ENCODE measurements at regions not wholly inside any gene's neighbourhood (a gene's known extent, or its start where the extent isn't known, plus 50 kb on each side); places are given as distances from the start of the nearest gene placed in this dataset.

DNA sequence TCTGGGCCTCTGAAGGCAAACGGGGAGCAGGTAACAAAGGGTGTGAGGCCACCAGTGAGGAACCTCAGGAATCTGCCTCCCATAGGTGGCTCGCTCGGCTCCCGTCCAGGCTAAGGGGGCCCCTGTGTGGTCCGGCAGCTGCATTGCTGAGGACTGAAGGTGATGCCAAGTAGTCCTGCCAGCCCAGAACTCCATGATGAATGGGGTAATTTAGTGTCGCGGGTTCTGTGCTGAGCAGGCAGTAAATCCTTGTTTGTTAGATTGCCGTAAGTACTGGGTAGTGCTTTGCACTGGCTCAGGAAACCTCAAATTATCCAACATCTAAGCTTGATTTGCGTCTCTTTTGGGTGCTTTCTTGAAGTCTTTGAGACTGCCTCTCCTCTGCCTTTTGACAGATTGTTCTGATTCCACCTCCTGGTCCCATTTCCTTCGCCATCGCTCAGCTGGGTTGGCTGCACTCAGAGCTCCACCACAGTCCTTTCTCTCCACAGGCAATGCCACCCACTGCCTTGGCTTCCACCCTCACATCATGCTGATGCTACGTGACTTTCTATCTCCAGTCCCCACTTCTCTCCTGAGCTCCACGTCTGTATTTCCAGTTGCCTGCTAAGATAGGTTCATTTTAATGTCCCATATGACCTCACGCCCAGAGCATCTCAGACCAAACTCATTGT is 392.0 kb downstream of the FUT8 start:
- Histone ChIP-seq H3K27me3 (no peaks in the 10 kb centered on the region), H3K4me3 (ENCODE audit: low read depth in 1 of 2, low read length in 1 of 2) (no peak overlapping the region), H3K4me1 (ENCODE audit: control insufficient read depth in 1 of 2, insufficient read depth in 1 of 2, low read depth in 1 of 2, low read length in 1 of 2) (no peaks in the 10 kb centered on the region), H3K27ac (no peak overlapping the region), H3K9me3 (no peaks in the 10 kb centered on the region), H3K36me3 (no peaks in the 10 kb centered on the region)
- TF ChIP-seq CTCF (IDR thresholded peaks at IDR 0.05): no peak

DNA sequence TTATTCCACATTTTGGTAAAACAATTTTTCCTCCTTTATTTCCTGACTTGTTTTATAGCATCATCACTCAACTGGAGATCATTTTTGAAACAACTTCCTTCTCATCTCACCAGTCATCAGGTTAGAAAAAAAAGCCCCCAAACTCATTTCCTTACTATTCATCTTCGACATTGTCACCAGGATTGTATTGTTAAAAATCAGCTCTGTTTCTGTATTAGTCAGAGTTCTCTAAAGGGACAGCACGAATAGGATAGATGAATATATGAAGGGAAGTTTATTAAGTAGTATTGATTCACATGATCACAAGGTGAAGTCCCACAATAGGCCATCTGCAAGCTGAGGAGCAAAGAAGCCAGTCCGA is 392.6 kb downstream of the FUT8 start:
- no peaks in the 10 kb centered on the region for H3K36me3 ChIP-seq
- H3K27me3 ChIP-seq: no peaks in the 10 kb centered on the region
- H3K4me3 ChIP-seq (ENCODE audit: low read depth in 1 of 2, low read length in 1 of 2): no peak overlapping the region
- no peaks in the 10 kb centered on the region for H3K9me3 ChIP-seq
- H3K27ac ChIP-seq: no peak overlapping the region
- H3K4me1 ChIP-seq (ENCODE audit: control insufficient read depth in 1 of 2, insufficient read depth in 1 of 2, low read depth in 1 of 2, low read length in 1 of 2): no peaks in the 10 kb centered on the region
- TF ChIP-seq CTCF (IDR thresholded peaks at IDR 0.05): no peak

- Histone ChIP-seq H3K27ac (no peak overlapping the region), H3K4me1 (ENCODE audit: control insufficient read depth in 1 of 2, insufficient read depth in 1 of 2, low read depth in 1 of 2, low read length in 1 of 2) (no peaks in the 10 kb centered on the region), H3K9me3 (no peaks in the 10 kb centered on the region), H3K4me3 (ENCODE audit: low read depth in 1 of 2, low read length in 1 of 2) (no peak overlapping the region), H3K36me3 (no peaks in the 10 kb centered on the region), H3K27me3 (no peaks in the 10 kb centered on the region)
- no peak for TF ChIP-seq CTCF (IDR thresholded peaks at IDR 0.05)
These were observed 395.9 kb downstream of the FUT8 start for GRCh38 chr14:65808390-65808789.

- no peak for TF ChIP-seq CTCF (IDR thresholded peaks at IDR 0.05)
- no peaks in the 10 kb centered on the region for H3K27me3 ChIP-seq
- H3K36me3 ChIP-seq: no peaks in the 10 kb centered on the region
- H3K9me3 ChIP-seq: no peaks in the 10 kb centered on the region
- H3K4me3 ChIP-seq (ENCODE audit: low read depth in 1 of 2, low read length in 1 of 2): no peak overlapping the region
- H3K27ac ChIP-seq: no peak overlapping the region
- H3K4me1 ChIP-seq (ENCODE audit: control insufficient read depth in 1 of 2, insufficient read depth in 1 of 2, low read depth in 1 of 2, low read length in 1 of 2): no peaks in the 10 kb centered on the region
These were observed 397.8 kb downstream of the FUT8 start for GRCh38 chr14:65810322-65810721.

DNA sequence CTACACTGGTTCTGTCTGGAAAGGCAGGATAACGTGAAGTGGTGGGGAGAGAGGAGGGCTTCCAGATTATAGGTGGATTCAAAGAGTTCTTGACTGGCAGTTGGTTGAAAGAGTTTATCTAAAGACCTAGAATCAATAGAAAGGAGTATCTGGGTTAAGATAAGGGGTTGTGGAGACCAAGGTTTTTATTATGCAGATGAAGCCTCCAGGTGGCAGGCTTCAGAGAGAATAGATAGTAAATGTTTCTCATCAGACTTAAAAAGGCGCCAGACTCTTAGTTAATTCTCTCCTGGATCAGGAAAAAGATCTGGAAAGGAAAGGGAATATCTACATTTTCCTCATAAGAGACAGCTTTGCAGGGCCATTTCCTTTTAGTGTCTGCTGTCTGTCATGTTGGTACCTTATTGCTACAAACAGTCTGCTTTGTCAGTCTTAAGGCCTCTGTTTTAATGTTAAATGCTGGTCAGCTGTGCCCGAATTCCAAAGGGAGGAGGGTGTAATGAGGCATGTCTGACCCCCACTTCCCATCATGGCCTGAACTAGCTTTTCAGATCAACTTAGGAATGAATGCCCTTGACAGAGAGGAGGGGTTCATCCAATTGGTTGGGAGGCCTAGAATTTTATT is 401.3 kb downstream of the FUT8 start:
- no peak for TF ChIP-seq CTCF (IDR thresholded peaks at IDR 0.05)
- no peaks in the 10 kb centered on the region for H3K9me3 ChIP-seq
- H3K27me3 ChIP-seq: no peaks in the 10 kb centered on the region
- H3K4me3 ChIP-seq (ENCODE audit: low read depth in 1 of 2, low read length in 1 of 2): no peak overlapping the region
- H3K27ac ChIP-seq: no peak overlapping the region
- no peaks in the 10 kb centered on the region for H3K36me3 ChIP-seq
- no peaks in the 10 kb centered on the region for H3K4me1 ChIP-seq (ENCODE audit: control insufficient read depth in 1 of 2, insufficient read depth in 1 of 2, low read depth in 1 of 2, low read length in 1 of 2)

Data from neutrophil (primary cell).